ENCODE measurements at regions not wholly inside any gene's neighbourhood (a gene's known extent, or its start where the extent isn't known, plus 50 kb on each side); places are given as distances from the start of the nearest gene placed in this dataset.

GRCh38 chr5:145385276-145385675 lies 449.9 kb downstream of the PRELID2 start:
- no peak for TF ChIP-seq CTCF (optimal IDR thresholded peaks at IDR 0.05 in 1 of 3, IDR thresholded peaks at IDR 0.05 in 1 of 3, conservative IDR thresholded peaks at IDR 0.05 in 1 of 3; ENCODE audit: extremely low read depth in 1 of 3, insufficient read depth in 2 of 3, low read length in 3 of 3)
- no peak for TF ChIP-seq EZH2 (IDR thresholded peaks at IDR 0.05; ENCODE audit: low read length)

Measured in keratinocyte (primary cell).